ENCODE measurements at regions not wholly inside any gene's neighbourhood (a gene's known extent, or its start where the extent isn't known, plus 50 kb on each side); places are given as distances from the start of the nearest gene placed in this dataset.

DNA sequence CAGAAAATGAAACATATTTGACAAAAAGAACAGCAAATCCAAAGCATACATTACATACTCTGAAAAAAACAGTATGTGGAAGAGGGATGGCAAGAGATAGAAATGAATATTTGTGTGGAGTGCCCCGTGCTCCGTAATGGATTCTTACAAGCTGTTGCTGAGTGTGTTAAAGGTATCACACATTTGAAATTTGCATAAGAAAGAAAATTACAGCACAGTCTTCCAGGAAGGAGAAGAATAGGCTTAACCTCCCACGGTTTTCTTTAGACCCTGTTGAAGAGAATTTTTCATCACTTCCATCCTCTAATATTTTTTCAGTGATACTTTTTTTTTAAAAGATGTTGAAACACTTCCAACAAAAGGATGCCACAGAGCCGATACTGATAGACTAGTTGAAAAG, 1489.4 kb downstream of the RAPGEF2 start:
- TF ChIP-seq, protein P1, sequence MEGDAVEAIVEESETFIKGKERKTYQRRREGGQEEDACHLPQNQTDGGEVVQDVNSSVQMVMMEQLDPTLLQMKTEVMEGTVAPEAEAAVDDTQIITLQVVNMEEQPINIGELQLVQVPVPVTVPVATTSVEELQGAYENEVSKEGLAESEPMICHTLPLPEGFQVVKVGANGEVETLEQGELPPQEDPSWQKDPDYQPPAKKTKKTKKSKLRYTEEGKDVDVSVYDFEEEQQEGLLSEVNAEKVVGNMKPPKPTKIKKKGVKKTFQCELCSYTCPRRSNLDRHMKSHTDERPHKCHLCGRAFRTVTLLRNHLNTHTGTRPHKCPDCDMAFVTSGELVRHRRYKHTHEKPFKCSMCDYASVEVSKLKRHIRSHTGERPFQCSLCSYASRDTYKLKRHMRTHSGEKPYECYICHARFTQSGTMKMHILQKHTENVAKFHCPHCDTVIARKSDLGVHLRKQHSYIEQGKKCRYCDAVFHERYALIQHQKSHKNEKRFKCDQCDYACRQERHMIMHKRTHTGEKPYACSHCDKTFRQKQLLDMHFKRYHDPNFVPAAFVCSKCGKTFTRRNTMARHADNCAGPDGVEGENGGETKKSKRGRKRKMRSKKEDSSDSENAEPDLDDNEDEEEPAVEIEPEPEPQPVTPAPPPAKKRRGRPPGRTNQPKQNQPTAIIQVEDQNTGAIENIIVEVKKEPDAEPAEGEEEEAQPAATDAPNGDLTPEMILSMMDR (IDR thresholded peaks at IDR 0.05), result no peak
- TF ChIP-seq EP300 (IDR thresholded peaks at IDR 0.05) (no peak), POLR2A (IDR thresholded peaks at IDR 0.05) (no peak)

All from ovary (tissue), 3 donors.